NCI-H146 treated with DMSO at 0.1 percent for 48 hours (cell line): ENCODE measurements at regions not wholly inside any gene's neighbourhood (a gene's known extent, or its start where the extent isn't known, plus 50 kb on each side); places are given as distances from the start of the nearest gene placed in this dataset.
"Not testable (repeated sequence)": the region's sequence is repeated elsewhere in the genome, so short reads cannot be mapped to it uniquely, and the experiment has no call there.

Source experiments
- DNase-seq: peaks from one replicate; lab custom pipeline; 2025; ENCODE audit not compliant: unreplicated experiment; lab: John Stamatoyannopoulos, UW

DNA sequence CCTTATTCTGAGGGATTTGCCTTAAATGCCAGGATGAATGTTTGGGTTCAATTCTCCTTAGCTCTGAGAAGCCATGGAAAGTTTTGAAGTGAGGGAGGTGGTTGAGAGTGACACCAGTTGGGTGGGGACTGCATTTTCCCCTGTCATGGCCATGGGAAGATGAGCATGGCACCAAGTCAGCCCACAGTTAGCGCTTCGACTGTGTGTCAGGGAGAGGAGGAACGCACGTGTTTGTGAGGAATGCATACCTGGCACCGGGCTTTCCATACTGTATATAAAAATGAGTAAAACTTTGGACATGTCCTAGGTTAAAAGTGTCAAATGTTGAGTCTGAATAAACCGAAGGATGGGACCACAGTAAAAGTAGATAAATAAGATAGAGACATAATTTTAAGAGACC is 187.5 kb upstream of the KL start:
- DNase-seq, result no peak

DNA sequence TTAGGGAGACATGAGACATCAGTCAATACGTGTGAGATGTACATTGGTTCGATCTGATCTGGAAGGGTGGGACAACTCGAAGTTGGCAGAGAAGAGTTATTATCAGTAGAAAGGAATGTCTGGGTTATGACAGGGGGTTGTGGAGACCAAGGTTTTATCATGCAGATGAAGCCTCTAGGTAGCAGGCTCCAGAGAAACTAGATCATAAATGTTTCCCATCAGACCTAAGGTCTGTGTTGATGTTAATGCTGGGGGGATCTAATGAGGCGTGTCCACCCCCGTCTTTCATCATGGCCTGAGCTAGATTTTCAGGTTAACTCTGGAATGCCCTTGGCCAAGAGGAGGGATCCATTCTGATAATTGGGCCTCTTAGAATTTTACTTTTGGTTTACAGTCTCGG is 187.0 kb upstream of the KL start:
- no peak for DNase-seq

DNA sequence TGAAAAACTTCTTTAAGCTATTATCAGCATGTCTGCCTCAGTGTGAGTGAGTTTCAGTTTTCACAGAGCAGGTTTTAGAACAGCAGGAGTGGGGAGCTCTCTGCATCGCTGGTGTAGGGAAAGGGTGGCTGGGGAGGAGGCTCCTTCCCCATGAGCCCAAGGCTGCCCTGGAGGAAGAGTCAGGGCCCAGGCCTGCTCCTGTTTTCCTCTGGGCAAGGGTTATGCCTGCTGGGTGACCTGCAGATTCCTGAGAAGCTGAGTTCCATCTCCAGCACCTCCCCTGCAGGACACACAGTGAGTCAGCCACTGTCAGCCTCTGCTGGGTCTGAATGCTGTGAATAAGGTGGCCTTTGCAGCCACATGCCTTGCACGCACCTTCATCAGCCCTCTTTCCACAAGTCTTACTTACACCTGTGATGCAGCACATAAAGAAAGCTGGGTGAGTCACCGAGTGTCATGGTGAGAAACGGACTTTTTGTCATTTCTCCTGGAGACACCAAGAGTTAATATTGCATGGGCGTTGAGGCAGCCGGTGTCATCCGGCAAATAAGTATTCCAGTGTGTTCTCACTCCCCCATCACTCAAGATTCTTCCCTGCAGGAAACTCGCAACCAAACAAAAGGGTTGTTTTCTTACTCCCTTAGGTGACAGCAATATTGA is 186.4 kb upstream of the KL start:
- no peak for DNase-seq

DNA sequence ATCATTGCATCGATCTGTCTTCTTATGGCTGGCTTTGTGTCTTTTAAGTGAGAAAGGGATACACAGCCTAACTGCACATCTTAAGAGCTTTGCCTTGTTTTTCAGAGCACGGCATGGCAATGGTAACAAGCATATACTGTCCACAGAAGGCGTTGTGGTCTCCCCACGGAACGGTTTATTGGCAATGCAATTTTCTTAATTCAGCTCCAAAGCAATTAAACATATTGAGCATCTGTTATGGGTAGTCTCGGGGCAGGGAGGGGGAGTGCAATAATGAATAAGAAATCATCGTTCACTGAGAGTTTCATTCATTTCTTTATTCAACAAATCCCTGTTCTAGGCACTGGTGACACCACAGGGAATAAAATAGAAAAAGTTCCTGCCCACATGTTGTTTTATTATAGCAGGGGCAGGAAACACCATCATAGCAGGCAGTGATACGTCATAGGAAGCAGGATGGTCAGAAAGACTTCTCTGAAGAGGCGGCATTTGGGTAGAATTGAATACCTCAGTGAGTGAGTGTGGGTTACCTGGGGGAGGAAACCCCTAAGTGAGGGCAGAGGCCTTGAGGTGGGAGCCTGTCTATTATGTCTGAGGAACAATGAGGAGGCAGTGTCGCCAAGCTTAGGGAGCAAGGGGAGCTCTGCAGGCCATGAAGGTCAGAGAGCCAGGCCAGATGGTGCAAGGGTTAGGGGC is 185.7 kb upstream of the KL start:
- peak; percentile 22 for DNase-seq

DNA sequence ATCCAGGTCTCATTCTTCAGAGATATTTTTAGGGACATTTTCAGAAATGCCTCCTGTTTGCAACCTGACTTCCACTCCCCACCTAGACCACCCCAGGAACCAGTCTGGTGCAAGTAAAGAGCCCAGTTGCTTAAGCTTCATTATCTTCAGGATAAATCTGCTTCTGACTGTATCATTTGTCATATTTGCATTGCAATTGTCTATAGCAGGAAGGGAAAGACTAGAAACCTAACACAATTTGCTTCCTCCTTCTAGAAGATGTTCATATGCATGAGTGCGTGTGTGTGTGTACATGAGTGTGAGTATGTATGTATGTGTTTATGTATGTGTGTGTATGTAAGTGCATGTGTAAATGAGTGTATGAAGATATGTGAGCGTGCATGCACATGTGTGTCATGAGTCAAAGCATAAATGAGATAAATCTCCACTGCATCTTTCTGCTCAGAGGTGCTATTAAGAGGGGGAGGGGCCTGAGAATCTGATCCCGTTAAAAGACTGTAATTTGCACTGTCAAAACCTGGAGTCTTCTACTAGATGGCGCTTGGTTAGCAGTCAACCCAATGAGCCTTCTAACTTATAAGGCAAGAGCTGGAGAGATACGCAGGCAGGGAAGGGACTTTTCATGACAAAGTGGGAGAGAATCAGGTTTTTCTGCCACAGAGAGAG is 178.8 kb upstream of the KL start:
- peak; percentile 61 for DNase-seq

DNA sequence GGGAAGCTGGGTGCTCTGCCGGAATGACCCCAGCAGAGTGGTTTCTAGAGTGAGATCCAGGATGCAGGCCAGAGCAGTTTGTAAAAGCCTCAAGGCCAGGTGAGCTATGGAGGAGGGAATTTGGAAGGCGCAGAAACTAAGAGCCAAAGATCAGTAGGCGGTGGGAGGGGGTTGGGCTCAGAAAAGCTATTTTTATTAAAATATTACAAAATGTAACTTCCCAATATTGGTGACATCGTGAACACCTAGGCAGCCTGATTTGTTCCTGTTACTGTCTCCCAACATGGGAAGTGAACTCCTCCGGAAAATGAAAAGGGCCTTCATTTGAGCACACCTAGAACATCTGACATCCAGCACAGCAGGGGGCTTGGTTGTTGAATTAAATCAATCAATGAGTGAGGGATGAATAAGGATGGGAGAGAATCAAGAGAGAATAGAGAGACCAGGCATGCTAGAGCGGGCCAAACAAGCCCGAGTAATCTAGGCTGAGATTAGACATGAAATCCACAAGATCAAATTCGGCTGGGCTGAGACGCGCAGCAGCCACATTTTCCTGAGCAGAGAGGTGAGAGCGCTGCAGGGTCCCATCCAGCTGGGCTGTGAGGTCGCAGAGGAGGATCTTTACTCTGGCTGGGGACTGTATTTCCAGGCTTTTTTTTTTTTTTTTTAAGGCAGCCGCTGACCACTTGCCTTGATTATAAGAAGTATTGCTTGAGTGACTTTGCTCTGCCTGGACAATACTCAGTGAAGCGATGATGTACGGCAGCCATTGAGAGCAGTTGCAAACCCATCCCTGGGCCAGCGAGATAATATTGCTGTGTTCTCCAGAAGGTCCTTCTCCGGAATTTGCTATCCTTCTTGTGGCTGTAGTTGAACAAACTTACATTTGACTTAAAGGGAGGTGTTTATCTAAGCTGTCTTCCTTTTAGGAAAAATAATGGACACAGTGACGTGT is 178.0 kb upstream of the KL start:
- peak; percentile 59 for DNase-seq

DNA sequence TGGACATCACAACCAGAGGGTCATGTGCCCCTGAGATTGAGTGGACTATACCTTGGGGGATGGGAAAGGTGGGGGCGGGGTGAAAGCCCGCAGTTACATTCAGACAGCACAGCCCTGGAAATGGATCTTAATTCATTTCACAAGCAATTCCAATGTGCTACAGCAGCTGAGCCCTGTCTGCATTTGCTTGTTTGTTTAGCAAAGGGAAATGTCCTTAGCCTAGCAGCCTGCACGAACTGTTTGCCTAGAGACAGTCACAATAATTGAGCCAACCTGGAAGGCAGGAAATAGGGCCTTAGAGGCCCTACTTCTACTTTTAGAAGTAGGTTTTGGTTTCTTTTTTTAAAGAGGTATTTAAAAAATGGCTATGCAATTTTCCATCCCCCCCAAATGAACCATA is 177.3 kb upstream of the KL start:
- peak; percentile 71 for DNase-seq

DNA sequence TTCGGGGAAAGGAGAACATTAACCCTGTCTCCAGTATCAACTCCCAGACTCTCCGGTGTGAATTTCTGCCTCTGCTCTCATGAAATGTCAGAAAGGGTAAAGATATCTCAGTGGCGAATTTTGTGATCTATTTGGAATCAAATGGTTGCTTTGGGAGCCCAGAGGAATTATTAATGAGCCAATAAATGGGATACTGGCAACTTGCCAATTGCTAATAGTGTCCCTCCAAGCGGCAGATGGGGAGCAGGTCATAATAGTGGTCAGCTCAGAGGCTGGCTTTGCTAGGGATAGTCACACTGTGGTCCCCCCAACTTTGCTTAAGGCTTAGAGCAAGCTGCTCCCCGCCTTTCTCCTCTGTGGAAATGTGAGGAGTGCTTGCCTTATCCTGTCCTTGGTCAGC is 176.1 kb upstream of the KL start:
- no peak for DNase-seq

DNA sequence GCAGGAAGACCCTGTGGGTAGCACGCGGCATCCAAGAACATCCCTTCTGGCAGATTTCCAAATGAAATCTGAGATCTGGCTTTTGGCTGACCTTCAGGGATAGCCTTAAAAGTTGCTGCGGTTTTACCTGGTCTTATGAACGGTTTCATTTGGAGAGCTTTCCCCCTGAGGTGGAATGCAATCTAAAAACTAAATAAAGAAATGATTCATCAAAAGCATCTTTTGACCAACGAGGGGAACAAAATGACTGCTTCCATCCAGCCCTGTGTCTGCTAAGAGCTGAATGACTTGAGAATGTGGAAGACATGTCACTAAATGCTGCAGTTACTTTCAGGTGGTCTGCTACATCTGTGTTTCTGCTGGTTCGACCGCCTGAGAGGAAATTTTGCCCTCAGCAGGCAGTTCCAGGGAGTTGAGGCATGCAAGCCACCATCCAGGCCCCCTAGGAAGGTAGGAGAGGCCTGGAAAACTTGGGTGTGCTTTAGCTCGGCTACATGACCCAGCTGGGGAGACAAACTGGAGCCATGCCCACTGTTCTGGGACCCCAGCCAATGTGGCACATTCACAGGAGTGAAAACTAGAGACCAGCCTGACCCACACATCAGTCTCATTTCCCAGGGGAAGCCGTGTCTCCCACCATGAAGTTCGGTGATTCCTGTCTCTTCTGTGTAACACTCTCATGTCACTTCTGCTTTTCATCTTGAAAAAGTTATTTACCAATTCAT is 175.1 kb upstream of the KL start:
- no peak for DNase-seq

DNA sequence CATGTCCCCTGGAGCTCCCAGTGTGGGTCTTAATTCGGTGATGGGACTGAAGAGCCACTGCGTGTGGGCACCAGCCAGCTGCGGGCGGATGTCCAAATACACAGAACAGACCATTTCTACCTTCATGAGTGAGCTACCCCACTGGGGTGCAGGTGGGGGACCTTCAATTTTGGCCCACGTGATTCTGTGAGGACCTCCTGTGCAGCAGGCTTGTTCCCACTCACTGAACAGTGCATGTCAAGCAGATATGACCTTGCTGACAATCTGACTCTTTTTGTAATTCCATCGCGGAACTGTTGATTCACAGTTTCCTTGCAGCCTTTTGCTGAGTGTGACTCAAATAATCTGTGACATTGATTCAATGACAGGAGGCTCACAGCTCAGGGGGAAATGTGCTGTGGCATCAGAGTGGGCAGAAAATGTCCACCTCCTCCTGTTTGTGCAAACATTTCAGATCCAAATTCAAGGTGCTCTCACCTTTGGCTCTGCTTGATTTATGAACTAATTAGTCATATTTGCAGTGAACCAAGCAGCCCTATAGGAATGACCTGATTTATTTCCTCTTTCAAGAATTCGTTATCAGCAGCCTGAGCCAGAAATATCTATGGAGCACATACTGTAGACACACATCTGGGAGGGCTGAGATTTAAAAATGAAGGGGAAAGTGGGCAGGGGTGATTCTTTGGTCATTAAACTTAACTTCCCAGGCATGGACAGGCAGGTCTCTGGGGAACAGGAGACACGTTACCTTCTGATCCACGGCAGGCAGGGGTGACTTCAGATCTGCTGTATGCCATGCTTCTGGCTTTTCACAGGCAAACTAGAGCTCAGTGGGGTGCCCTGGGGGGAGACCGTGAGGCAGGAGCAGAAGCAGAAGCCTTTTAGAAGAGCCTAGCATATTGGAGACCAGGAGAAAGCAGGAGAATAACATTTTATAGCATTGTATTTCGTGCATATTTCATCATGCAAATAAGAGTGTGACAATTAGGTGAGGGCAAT is 170.0 kb upstream of the KL start:
- peak; percentile 25 for DNase-seq

DNA sequence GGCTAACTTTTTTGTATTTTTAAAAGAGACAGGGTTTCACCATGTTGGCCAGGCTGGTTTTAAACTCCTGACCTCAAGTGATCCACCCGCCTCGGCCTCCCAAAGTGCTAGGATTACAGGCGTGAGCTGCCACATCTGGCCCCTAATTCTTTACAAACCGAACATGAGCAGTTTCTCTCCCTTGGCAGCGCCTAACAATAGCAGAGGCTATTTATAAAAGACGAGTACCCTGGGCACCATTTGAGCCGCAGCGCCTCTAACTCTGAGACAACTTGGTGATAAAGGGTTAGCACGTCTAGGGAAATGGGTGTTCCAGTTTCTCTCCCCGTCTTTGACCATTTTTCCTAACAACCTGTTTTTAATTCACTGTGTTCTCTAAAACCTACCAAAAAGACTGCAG is 168.2 kb upstream of the KL start:
- DNase-seq, result not testable (repeated sequence)

DNA sequence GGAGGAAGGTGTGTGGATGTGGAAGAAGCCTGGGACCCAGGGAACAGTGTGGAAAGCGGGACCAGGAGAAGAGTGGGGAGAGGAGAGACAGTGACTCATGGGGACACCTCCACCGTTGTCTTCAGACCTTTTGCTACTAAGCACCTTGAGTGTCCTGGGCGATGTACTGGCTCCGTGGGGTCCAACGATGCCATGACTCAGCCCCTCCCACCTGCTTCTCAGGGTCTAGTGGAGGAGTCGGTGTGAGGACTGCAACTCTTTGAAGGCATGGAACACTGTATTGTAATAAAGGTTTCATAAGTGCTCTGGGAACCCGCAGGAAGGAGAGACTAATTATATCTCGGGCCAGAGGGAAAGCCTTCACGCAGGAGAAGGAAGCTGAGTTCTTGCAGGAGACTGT is 166.9 kb upstream of the KL start:
- DNase-seq, result no peak

DNA sequence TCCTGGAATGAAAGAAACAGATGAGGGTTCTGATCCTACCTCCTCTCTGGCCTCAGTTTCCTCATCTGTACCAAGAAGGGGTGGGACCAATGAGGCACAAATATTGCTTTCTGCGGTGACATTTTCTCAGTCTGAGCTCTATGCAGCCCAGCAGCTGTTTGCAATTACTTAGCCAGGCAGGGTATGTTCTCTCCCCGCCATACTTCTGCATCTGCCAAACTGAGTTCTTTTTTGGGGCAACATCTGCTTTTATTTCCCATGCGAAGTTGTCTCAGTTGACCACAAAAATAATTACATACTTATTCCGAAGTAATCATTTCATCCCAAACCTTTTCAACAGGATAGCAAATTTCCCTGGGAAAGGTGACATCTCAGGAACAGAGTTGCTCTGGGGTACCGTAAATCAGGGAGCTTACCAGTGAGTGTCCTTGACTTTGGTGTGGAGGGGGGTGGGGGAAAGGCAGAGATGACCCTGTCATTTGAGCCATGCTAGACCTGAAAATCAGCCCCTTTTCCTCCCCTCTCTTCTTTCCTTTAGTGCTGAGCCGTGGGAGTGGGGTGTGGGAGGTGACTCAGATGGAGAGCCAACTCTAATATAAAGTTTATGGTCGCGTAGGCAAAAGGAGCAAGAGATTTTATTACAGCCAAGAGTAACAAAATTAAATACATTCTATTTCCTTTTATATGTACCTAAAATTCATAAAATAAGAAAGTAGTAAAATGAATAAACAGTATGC is 165.7 kb upstream of the KL start:
- DNase-seq, result no peak

DNA sequence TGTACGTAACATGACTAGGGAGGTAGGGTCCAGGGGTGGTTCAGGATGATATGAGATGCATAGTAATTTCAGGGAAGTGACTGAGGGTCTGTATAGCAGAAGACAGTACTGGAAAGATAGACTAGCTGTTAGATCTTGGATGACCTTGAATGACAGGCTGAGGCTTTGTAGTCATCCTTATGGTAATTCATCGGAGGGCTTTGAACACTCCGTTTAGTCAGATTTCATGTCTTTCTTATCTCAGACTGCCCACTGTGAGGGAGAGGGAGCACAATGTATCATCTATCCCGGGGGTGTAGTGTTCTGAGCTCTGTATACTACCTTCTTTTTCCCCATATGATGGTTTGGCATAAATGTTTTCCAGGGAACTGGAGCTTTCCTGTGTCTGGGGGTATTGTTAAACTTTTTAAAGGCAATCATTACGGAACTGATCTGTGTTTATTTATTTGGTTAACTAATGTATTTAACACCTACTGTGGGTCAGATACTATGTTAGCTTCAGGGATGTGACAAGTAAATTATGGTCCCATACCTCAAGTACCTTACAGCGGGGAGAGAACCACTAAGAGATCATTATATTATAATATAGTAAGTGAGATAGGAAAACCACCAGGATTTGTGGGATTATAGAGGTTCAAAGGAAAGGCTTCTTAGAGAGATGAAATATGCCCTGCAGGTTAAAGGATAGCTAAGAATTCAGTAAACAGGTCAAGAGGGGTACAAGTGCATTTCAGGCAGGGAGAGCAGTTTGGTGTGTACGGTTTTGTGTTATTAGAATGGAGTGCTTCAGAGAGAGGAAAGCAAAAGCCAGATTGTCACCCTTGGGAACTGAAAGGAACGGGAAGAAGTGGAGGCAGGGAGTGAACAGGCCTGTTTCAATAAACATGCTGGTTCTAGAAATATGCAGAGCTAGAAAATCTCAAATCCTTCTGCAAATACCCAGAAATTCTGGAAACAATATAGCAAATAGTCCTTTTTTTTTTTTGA is 164.8 kb upstream of the KL start:
- peak; percentile 51 for DNase-seq

DNA sequence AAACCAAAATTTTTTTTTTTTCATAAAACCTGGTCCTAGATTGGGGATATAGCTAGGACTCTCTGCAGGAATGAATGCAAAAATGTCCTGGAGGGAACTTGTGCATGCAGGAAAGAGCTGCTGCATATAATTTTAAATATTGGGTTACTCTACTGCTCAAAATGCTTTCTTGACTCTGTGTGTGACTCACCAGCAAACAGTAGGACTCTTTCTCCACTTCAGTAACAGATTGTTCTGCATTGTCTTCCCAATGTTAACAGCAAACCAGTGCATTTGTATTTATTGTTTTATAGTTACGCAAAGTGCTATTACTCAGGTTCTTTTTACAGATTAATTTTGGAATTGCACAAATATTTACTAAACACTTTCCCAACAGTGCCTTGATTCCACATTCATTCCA is 163.7 kb upstream of the KL start:
- DNase-seq, result no peak

DNA sequence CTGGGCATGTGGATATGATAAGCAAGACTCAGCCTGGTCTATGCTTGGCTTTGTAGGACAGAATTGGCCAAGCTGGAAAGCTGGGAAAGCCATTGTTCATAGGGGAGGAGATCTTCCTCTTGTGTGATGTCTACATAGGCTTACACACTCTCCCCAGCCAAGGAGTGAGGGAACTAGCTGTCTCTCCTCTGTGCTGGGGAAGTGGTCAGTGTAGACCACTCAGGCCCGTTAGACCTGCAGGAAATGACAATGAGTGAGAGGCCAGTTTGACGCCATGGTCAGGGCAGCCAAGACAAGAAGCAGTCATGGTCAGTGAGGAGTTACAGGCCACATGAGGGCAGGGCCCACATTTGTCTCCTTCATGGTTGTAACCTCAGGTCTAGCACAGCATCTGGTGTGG is 159.1 kb upstream of the KL start:
- no peak for DNase-seq

DNA sequence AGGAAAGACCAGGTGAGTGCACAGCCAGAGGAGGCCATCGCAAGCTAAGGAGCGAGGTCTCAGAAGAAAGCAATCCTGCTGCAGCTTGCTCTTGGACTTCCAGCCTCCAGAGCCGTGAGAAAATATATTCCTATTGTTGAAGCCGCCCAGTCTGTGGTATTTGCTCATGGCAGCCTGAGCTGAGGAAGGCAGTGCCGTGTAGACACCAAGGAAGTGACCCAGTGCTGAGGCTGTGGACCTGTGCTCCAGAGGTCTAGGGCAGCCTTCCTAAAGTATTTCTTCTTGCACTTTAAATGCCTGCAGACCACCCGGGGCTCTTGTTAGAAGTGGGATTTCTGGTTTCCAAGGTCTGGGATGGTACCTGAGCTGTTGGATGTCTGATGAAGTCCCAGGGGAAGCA is 158.5 kb upstream of the KL start:
- DNase-seq, result no peak
